ENCODE measurements at regions not wholly inside any gene's neighbourhood (a gene's known extent, or its start where the extent isn't known, plus 50 kb on each side); places are given as distances from the start of the nearest gene placed in this dataset.

DNA sequence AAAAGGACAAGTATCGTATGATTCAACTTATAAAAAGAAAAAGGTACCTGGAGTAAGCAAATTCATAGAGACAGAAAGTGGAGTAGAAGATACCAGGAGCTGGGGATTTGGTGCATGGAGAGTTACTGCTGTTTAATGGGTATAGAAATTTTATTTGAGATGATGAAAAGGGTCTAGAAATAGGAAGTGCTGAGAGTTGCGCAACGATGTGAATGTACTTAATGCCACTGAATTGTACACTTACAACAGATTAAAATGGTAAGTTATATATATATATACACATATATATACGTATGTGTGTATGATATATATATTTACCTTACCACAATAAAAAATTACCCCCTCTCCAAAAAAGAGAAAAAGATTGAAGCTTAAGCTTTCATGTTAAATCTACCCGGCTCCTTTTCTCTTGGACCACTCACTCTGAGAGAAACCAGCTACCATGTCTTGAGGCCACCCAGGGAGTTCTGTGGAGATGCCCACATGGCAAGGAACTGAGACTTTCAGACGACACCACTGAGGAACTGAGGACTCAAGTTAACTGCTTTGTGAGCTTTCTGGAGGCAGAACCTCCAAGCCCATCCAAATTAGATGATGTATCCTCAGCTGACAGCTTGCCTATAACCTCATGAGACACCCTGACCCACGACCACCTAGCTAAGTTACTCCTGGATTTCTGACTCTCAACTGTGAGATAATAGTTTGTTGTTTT, 130.0 kb upstream of the BTG1 start:
- DNase-seq (ENCODE audit: low read depth) = no peak
- H3K4me3 ChIP-seq (ENCODE audit: low read length) = no peak overlapping the region
- TF ChIP-seq, protein P1, sequence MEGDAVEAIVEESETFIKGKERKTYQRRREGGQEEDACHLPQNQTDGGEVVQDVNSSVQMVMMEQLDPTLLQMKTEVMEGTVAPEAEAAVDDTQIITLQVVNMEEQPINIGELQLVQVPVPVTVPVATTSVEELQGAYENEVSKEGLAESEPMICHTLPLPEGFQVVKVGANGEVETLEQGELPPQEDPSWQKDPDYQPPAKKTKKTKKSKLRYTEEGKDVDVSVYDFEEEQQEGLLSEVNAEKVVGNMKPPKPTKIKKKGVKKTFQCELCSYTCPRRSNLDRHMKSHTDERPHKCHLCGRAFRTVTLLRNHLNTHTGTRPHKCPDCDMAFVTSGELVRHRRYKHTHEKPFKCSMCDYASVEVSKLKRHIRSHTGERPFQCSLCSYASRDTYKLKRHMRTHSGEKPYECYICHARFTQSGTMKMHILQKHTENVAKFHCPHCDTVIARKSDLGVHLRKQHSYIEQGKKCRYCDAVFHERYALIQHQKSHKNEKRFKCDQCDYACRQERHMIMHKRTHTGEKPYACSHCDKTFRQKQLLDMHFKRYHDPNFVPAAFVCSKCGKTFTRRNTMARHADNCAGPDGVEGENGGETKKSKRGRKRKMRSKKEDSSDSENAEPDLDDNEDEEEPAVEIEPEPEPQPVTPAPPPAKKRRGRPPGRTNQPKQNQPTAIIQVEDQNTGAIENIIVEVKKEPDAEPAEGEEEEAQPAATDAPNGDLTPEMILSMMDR (IDR thresholded peaks at IDR 0.05; ENCODE audit: insufficient read depth, low read depth, low read length, missing control alignments) = no peak

DNA sequence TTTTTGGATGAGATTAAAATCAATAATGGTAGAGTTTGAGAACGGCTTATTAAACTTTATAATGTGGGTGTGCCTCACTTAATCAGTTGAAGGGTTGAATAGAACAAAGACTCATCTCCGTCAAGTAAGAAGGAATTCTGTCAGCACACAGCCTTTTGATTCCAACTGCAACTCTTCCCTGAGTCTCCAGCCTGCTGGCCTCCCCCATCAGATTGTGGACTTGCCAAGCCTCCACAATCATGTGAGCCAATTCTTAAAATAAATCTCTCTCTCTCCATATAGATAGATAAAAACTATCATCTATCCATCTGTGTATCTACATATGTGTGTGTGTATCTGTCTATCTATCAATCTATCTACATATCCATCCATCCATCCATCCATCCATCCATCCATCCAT, 127.4 kb upstream of the BTG1 start:
- H3K4me3 ChIP-seq (ENCODE audit: low read length) = no peak overlapping the region
- no peak for DNase-seq (ENCODE audit: low read depth)
- TF ChIP-seq, protein P1 (IDR thresholded peaks at IDR 0.05; ENCODE audit: insufficient read depth, low read depth, low read length, missing control alignments) = no peak

- TF ChIP-seq, protein P1 (IDR thresholded peaks at IDR 0.05; ENCODE audit: insufficient read depth, low read depth, low read length, missing control alignments) = no peak
- no peak overlapping the region for H3K4me3 ChIP-seq (ENCODE audit: low read length)
- DNase-seq (ENCODE audit: low read depth) = peak; percentile 88
Measured at GRCh38 chr12:92272061-92272964, 126.7 kb upstream of the BTG1 start.

GRCh38 chr12:92271341-92271740, 125.7 kb upstream of the BTG1 start:
- peak; percentile 45 for DNase-seq (ENCODE audit: low read depth)
- TF ChIP-seq, protein P1 (IDR thresholded peaks at IDR 0.05; ENCODE audit: insufficient read depth, low read depth, low read length, missing control alignments) = no peak
- H3K4me3 ChIP-seq (ENCODE audit: low read length) = no peak overlapping the region

GRCh38 chr12:92270521-92270920, 124.9 kb upstream of the BTG1 start:
- no peak overlapping the region for H3K4me3 ChIP-seq (ENCODE audit: low read length)
- DNase-seq (ENCODE audit: low read depth) = peak; percentile 7
- TF ChIP-seq, protein P1 (IDR thresholded peaks at IDR 0.05; ENCODE audit: insufficient read depth, low read depth, low read length, missing control alignments) = no peak

DNA sequence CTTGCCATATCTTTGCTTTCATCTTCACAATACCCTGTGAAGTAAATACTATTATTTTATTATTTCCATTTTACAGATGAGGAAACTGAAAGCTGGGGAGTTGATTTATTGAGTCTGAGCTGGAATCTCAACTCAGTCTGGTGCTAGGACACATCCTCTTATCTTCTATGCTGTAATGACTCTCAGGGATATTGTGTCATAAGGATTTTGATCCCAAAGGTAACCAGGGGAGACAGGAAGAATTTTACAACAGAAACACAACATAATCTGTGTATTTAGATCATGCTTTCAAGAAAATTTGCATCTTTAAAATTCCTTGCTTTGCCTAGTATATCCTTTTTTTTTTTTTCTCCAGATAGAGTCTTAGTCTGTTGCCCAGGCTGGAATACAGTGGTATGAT, 123.3 kb upstream of the BTG1 start:
- TF ChIP-seq, protein P1 (IDR thresholded peaks at IDR 0.05; ENCODE audit: insufficient read depth, low read depth, low read length, missing control alignments) = no peak

More for the DNA sequence above, 123.3 kb upstream of the BTG1 start:
- H3K4me3 ChIP-seq (ENCODE audit: low read length) = no peak overlapping the region
- DNase-seq (ENCODE audit: low read depth) = no peak
